DND-41 (cell line): ENCODE measurements at regions not wholly inside any gene's neighbourhood (a gene's known extent, or its start where the extent isn't known, plus 50 kb on each side); places are given as distances from the start of the nearest gene placed in this dataset.

Experiments used
- ATAC-seq: fragments of 200-7000 bp; cut with Tn5 transposase; 3 replicates; pipeline ENCODE4 v1.9.1; 2021; ENCODE audit warnings: low read depth; ENCODE audit not compliant: insufficient read depth
- DNase-seq: peaks from one replicate; pipeline ENCODE4 v3.0.0-alpha.2; 2020
- H2AFZ ChIP-seq: 2 replicates; pipeline ENCODE4 v1.6.0; 2012; ENCODE audit warnings: low read depth, low read length
- H3K27ac ChIP-seq: 2 replicates; pipeline ENCODE4 v1.5.1; 2012; ENCODE audit warnings: low read length, inconsistent platforms
- H3K27me3 ChIP-seq: fragments of 200-600 bp; sonication (generic); 2 replicates; pipeline ENCODE4 v1.6.0; 2012; ENCODE audit warnings: low read length, mild to moderate bottlenecking, inconsistent platforms; ENCODE audit not compliant: insufficient read depth, poor library complexity
- H3K36me3 ChIP-seq: 2 replicates; pipeline ENCODE4 v1.5.1; 2012; ENCODE audit warnings: low read length, inconsistent platforms; ENCODE audit not compliant: insufficient read depth
- H3K4me1 ChIP-seq: 2 replicates; pipeline ENCODE4 v1.5.1; 2012; ENCODE audit warnings: mild to moderate bottlenecking, low read length; ENCODE audit not compliant: insufficient read depth
- H3K4me2 ChIP-seq: 2 replicates; pipeline ENCODE4 v1.6.0; 2012; ENCODE audit warnings: mild to moderate bottlenecking, moderate library complexity, low read length, inconsistent platforms; ENCODE audit not compliant: insufficient read depth
- H3K4me3 ChIP-seq, 2 experiments: fragments of 200-600 bp in 1 of 2; shearing (Covaris generic) in 1 of 2; 2 replicates each; pipeline ENCODE4 v1.5.1; 2012 to 2016; ENCODE audit warnings: inconsistent platforms in 2 of 2, low read length in 2 of 2, mild to moderate bottlenecking in 2 of 2, low read depth in 1 of 2, moderate library complexity in 1 of 2
- H3K79me2 ChIP-seq: 2 replicates; pipeline ENCODE4 v1.6.0; 2012; ENCODE audit warnings: low read length, inconsistent platforms; ENCODE audit not compliant: insufficient read depth
- H3K9ac ChIP-seq: 2 replicates; pipeline ENCODE4 v1.6.0; 2012; ENCODE audit warnings: low read depth, mild to moderate bottlenecking, inconsistent platforms, low read length, moderate library complexity
- H3K9me3 ChIP-seq: 2 replicates; pipeline ENCODE4 v1.5.1; 2012; ENCODE audit warnings: low read length, moderate library complexity, mild to moderate bottlenecking, inconsistent platforms; ENCODE audit not compliant: insufficient read depth, severe bottlenecking
- H4K20me1 ChIP-seq: 2 replicates; pipeline ENCODE4 v1.6.0; 2012; ENCODE audit warnings: low read length; ENCODE audit not compliant: insufficient read depth
- CTCF ChIP-seq: IDR thresholded peaks from 2 replicates; pipeline ENCODE4 v1.5.1; 2012; ENCODE audit warnings: borderline replicate concordance, low read length, moderate library complexity, mild to moderate bottlenecking; ENCODE audit not compliant: poor library complexity, severe bottlenecking; ENCODE audit errors: extremely low read depth
- EZH2 ChIP-seq: IDR thresholded peaks from 3 replicates; pipeline ENCODE4 v1.6.1; 2012; ENCODE audit warnings: borderline replicate concordance, low read depth, mild to moderate bottlenecking, moderate library complexity, low read length, inconsistent platforms; ENCODE audit not compliant: severe bottlenecking

GRCh38 chr1:94723894-94724293 lies 96.3 kb upstream of the SLC44A3 start:
- H3K4me1 ChIP-seq = peaks cover 10% of the 10 kb centered on the region
- H3K27me3 ChIP-seq = no peaks in the 10 kb centered on the region
- no peak overlapping the region for H3K27ac ChIP-seq
- H3K9ac ChIP-seq = no peak overlapping the region
- TF ChIP-seq CTCF = no peak
- TF ChIP-seq EZH2 = no peak
- H3K4me2 ChIP-seq = no peak overlapping the region
- no peak overlapping the region for H3K4me3 ChIP-seq
- ATAC-seq (no peak), DNase-seq (no peak)
- no peaks in the 10 kb centered on the region for H3K36me3 ChIP-seq
- no peak overlapping the region for H2AFZ ChIP-seq
- H3K79me2 ChIP-seq = no peaks in the 10 kb centered on the region
- H3K9me3 ChIP-seq = no peaks in the 10 kb centered on the region
- H4K20me1 ChIP-seq = no peaks in the 10 kb centered on the region

GRCh38 chr1:94723463-94723862 lies 96.7 kb upstream of the SLC44A3 start:
- no peaks in the 10 kb centered on the region for H3K79me2 ChIP-seq
- H3K4me1 ChIP-seq = peaks cover 10% of the 10 kb centered on the region
- no peak overlapping the region for H3K4me2 ChIP-seq
- H3K9me3 ChIP-seq = no peaks in the 10 kb centered on the region
- no peak overlapping the region for H2AFZ ChIP-seq
- H3K27ac ChIP-seq = no peak overlapping the region
- H3K27me3 ChIP-seq = no peaks in the 10 kb centered on the region
- H3K36me3 ChIP-seq = no peaks in the 10 kb centered on the region
- no peak overlapping the region for H3K4me3 ChIP-seq
- TF ChIP-seq EZH2 (no peak), CTCF (no peak)
- H4K20me1 ChIP-seq = no peaks in the 10 kb centered on the region
- ATAC-seq (no peak), DNase-seq (no peak)
- no peak overlapping the region for H3K9ac ChIP-seq

- H3K36me3 ChIP-seq = no peaks in the 10 kb centered on the region
- no peaks in the 10 kb centered on the region for H3K9me3 ChIP-seq
- H3K4me2 ChIP-seq = no peak overlapping the region
- H3K4me1 ChIP-seq = peaks cover 10% of the 10 kb centered on the region
- H3K27ac ChIP-seq = no peak overlapping the region
- H3K27me3 ChIP-seq = no peaks in the 10 kb centered on the region
- no peaks in the 10 kb centered on the region for H4K20me1 ChIP-seq
- H3K9ac ChIP-seq = no peak overlapping the region
- no peak overlapping the region for H3K4me3 ChIP-seq
- no peak for TF ChIP-seq CTCF
- no peak for TF ChIP-seq EZH2
- H3K79me2 ChIP-seq = no peaks in the 10 kb centered on the region
- ATAC-seq = no peak
- no peak overlapping the region for H2AFZ ChIP-seq
- DNase-seq = no peak
These were observed 98.0 kb upstream of the SLC44A3 start for GRCh38 chr1:94722181-94722580.

GRCh38 chr1:94721240-94721639 lies 98.9 kb upstream of the SLC44A3 start:
- Histone ChIP-seq H3K4me2 (no peak overlapping the region), H3K27me3 (no peaks in the 10 kb centered on the region), H3K79me2 (no peaks in the 10 kb centered on the region), H3K36me3 (no peaks in the 10 kb centered on the region), H4K20me1 (no peaks in the 10 kb centered on the region), H3K9ac (no peak overlapping the region), H3K27ac (0 out of 2 replicates have a peak overlapping the region, but pooled peaks have one; percentile 32), H2AFZ (no peak overlapping the region), H3K9me3 (no peaks in the 10 kb centered on the region), H3K4me3 (no peak overlapping the region), H3K4me1 (peaks cover 10% of the 10 kb centered on the region)
- ATAC-seq = peak; percentile 75
- no peak for TF ChIP-seq EZH2
- peak; percentile 11 for TF ChIP-seq CTCF
- DNase-seq = peak; percentile 48
